ENCODE measurements at regions not wholly inside any gene's neighbourhood (a gene's known extent, or its start where the extent isn't known, plus 50 kb on each side); places are given as distances from the start of the nearest gene placed in this dataset.

DNA sequence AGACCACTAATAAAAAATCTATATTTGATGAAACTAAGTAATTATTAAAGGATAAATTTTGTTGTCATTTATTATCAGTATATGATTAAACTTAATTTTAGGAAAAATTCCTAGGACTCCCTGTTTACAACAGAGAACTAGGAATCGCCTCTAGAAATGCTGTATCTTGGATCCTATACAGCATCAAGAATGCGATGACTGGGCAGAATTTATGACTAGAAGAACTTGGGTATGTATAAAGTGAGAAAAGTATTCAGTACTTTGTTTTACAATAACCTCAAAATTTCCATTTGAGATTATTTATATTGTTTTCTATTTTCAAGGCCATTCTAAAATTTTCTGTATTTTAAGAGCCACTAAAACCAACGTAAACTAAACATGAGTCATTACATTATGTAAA is 82.3 kb upstream of the AGTR1 start:
- DNase-seq: no peak

DNA sequence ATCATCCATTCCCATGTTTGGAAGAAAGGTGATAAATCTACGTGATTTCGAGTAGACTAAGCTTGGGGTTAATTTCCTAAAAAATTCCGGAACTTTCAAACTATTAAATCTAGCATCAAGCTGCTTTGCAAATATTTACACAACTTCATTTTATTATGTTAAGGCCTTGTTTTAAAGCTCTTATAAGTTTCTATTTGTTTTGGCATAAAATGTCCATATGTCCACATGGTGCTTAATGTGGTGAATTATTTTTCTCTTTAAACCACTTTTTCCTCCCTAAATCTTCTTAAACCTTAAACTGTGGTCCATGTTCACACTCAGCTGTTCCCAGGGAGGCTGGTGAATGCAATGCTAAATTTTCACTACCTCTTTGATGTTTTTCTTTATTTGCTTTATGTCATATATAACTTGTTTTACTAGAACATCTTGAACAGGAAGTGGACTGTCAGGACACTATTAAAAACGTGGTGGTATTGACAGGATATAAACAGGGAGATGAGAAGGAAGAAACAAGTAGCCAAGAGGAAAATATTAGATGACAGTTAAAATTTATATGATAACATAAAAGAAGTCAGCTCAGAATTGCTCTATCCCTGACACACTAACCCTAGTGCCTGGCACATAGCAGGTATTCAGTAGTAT is 72.5 kb upstream of the AGTR1 start:
- DNase-seq: no peak

DNA sequence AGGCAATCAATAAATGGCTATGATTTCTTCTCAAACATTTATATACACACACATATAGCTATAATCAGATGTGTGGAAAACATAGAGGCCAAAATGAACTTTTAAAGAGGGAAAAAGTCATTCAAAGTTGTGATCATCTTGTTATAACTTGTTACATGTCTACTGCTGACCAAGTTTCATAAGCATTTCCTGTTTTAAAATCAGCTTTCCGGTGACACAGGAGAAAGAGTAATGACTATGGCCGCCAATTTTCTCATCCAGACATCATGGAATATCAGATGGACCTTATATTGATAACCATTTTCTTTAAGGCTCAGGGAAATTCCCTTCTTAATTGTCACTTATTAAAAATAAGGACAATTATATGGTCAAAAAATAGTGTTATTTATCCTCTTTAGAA is 71.7 kb upstream of the AGTR1 start:
- no peak for DNase-seq

DNA sequence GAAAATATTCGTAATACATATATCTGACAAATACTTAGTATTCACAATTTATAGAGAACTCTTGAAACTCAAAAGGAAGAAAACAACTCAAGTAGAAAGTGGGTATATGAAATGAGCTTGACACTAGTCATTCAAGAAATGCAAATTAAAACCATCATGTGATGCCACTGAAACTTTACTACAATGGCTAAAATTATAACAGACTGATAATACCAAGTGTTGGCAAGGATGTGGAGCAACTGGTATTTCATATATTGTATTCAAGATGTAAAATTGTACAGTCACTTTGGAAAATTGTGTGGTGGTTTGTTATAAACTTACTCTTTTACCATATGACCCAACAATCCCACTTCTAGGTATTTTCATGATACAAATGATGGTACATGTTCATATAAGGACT is 68.7 kb upstream of the AGTR1 start:
- DNase-seq: no peak

DNA sequence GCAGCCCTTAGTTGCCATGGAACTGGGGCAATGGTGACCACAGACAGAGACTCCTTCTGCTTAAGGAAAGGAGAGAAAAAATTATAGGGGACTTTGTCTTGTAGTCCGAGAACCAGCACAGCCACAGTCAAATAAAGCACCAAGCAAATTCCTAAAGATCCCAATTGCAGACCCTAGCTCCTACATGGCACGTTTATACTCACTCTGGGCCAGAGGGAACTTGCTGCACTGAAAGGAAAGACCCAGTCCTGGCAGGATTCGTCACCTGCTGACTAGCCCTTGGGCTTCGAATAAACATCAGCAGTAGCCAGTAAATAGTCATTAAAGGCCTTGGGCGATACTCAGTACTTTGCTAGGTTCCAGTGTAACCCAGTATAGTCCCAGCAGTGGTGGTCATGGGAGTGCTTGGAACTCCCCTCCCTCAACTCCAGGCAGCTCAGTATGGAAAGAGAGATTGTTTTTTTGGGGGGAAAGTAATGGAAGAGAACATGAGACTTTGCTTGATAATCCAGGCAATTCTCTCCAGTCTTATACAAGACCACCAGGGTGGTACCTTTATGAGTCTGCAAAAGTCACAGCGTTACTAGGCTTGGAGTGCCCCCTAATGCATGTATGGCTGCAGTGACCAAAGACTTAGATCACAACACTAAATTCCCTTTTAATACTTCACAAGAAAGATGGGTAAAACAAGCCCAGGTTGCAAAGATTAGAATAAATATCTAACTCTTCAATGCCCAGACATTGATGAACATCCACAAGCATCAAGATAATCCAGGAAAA is 66.4 kb upstream of the AGTR1 start:
- DNase-seq: no peak

DNA sequence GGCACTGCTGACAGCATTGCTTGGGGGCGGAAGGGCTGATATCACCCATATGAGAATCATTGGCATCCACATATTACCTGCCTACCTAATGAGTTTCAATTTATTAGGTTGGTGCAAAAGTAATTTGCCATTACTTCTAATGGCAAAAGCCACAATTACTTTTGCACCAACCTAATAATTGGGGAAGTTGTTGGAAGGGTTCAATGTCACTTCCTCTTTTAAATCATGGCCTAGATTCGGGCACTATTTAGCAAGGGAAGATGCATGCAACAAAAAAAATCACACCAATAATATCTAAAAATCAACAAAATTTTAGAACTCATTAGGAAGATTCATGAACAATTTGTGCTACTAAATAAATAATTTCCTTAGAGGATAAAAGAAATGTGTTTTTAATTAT is 56.0 kb upstream of the AGTR1 start:
- DNase-seq: no peak

DNA sequence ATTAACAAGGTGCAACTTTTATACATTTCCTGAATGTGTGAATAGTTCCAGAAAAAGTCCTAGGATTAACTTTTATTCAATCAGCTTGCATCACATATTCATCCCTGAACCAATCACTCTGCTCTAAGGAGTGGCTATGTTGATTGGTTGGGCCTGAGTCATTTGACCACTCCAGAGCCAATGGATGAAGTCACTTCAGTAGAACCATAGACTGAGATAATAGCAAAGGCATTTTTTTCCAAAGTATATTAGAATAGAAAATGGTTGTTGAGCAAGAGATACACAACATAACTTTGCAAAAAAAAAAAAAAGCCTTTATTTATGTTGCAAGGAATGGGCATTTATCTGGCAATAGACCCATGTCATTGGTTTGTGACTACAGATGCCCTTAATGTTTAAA is 55.5 kb upstream of the AGTR1 start:
- DNase-seq: no peak

DNA sequence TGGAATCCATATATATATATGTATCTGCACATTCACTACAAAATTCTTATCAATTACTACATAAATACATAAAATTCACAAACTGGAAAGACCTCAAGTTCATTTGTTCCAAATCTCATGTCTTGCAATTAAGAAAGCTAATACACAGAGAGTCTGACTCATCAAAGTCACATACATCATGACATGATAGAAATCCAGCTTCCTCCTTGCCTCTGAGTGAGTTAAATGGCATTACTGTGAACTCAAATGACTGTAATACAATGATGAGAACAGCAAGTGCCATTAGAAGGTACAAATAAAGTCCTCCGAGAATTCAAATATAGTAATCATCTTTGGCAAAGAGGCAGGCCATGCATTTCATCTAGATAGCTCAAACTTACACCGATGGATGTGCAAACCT is 55.1 kb upstream of the AGTR1 start:
- DNase-seq: no peak

DNA sequence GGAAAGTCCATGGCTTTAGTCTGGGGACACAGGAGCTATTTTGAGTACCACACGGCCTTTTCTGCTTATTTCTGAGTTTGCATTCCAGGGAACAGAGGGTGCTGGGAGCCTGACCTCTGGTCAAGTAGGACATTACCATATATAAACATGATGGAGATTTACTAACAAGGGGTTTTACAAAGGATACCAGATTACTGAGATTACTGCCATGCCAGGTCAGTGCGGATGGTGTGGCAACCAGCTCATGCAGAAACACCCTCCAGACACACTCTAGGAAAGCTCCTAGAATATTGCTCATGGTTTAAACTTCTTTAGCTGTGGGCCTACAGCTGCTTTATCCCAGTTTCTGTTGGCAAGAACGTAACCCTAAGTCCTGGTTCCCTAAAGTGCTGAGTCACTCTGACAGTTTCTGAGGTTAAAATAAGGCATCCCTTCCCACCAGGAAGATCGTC is 54.3 kb upstream of the AGTR1 start:
- no peak for DNase-seq

DNA sequence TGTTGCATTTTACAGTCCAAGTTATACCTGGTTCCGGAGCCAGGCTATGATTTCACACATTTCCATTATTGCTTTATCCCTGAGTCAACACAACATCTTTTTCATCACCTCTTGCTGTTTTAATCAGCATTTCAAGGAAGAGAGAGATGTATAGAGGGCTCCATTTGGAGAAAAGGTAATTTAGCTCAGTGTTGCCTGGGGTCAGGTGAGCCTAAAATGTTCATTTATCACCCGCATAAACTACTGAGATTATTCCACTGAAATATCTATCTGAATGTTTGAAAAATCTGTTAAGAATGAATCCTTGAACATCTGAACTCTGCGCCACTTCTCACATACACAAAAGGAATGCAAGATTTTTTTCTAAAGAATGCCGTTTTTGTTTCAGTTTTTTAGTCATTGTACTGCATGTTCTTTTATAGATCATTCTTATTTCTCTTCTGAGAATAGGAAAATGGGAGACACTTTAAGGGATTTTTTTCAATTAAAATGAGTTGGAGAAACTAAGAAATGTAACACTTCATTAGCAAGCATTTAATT is 51.5 kb upstream of the AGTR1 start:
- DNase-seq: no peak
